ENCODE measurements at regions not wholly inside any gene's neighbourhood (a gene's known extent, or its start where the extent isn't known, plus 50 kb on each side); places are given as distances from the start of the nearest gene placed in this dataset.

- TF ChIP-seq, protein P1, sequence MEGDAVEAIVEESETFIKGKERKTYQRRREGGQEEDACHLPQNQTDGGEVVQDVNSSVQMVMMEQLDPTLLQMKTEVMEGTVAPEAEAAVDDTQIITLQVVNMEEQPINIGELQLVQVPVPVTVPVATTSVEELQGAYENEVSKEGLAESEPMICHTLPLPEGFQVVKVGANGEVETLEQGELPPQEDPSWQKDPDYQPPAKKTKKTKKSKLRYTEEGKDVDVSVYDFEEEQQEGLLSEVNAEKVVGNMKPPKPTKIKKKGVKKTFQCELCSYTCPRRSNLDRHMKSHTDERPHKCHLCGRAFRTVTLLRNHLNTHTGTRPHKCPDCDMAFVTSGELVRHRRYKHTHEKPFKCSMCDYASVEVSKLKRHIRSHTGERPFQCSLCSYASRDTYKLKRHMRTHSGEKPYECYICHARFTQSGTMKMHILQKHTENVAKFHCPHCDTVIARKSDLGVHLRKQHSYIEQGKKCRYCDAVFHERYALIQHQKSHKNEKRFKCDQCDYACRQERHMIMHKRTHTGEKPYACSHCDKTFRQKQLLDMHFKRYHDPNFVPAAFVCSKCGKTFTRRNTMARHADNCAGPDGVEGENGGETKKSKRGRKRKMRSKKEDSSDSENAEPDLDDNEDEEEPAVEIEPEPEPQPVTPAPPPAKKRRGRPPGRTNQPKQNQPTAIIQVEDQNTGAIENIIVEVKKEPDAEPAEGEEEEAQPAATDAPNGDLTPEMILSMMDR (IDR thresholded peaks at IDR 0.05; ENCODE audit: low read depth, low read length, poor library complexity, severe bottlenecking), result no peak
- TF ChIP-seq EZH2phosphoT487 (IDR thresholded peaks at IDR 0.05; ENCODE audit: borderline replicate concordance, low read length), result no peak
Observed at GRCh38 chr1:190540366-190540765, 62.7 kb upstream of the BRINP3 start.
